GM21515 (cell line): ENCODE measurements at regions not wholly inside any gene's neighbourhood (a gene's known extent, or its start where the extent isn't known, plus 50 kb on each side); places are given as distances from the start of the nearest gene placed in this dataset.

Experiments
- ATAC-seq: cut with Tn5 transposase; IDR thresholded peaks from one replicate; pipeline ENCODE4 v1.9.1; 2021; ENCODE audit not compliant: unreplicated experiment

- no peak for ATAC-seq
Observed at GRCh38 chr13:38518328-38518727, 168.5 kb upstream of the FREM2 start.

GRCh38 chr13:38519229-38519911, 167.5 kb upstream of the FREM2 start:
- ATAC-seq, result no peak

- no peak for ATAC-seq
Observed at GRCh38 chr13:38520041-38520440, 166.8 kb upstream of the FREM2 start.

GRCh38 chr13:38527140-38527539, 159.7 kb upstream of the FREM2 start:
- ATAC-seq, result no peak

GRCh38 chr13:38528986-38529385, 157.9 kb upstream of the FREM2 start:
- ATAC-seq, result no peak

GRCh38 chr13:38530492-38530891, 156.4 kb upstream of the FREM2 start:
- no peak for ATAC-seq

GRCh38 chr13:38535261-38535660, 151.6 kb upstream of the FREM2 start:
- no peak for ATAC-seq

- no peak for ATAC-seq
Observed at GRCh38 chr13:38537051-38537450, 149.8 kb upstream of the FREM2 start.

- ATAC-seq, result no peak
Observed at GRCh38 chr13:38538422-38538821, 148.5 kb upstream of the FREM2 start.

- no peak for ATAC-seq
Observed at GRCh38 chr13:38539632-38540031, 147.2 kb upstream of the FREM2 start.

GRCh38 chr13:38542601-38543000, 144.3 kb upstream of the FREM2 start:
- ATAC-seq, result no peak

GRCh38 chr13:38543561-38543960, 143.3 kb upstream of the FREM2 start:
- ATAC-seq, result no peak

GRCh38 chr13:38563739-38564138, 123.1 kb upstream of the FREM2 start:
- ATAC-seq, result no peak

- no peak for ATAC-seq
Observed at GRCh38 chr13:38564256-38565150, 122.4 kb upstream of the FREM2 start.

GRCh38 chr13:38566023-38566422, 120.9 kb upstream of the FREM2 start:
- no peak for ATAC-seq

- ATAC-seq, result no peak
Observed at GRCh38 chr13:38566519-38566918, 120.4 kb upstream of the FREM2 start.

- no peak for ATAC-seq
Observed at GRCh38 chr13:38570706-38571105, 116.2 kb upstream of the FREM2 start.

GRCh38 chr13:38575427-38575826, 111.5 kb upstream of the FREM2 start:
- no peak for ATAC-seq

GRCh38 chr13:38577048-38577447, 109.8 kb upstream of the FREM2 start:
- ATAC-seq, result no peak

- ATAC-seq, result peak; percentile 73
Observed at GRCh38 chr13:38582133-38582532, 104.7 kb upstream of the FREM2 start.

GRCh38 chr13:38590230-38590629, 96.6 kb upstream of the FREM2 start:
- ATAC-seq, result no peak

- no peak for ATAC-seq
Observed at GRCh38 chr13:38590796-38591507, 95.9 kb upstream of the FREM2 start.
